HCEC 1CT (cell line): ENCODE measurements at regions not wholly inside any gene's neighbourhood (a gene's known extent, or its start where the extent isn't known, plus 50 kb on each side); places are given as distances from the start of the nearest gene placed in this dataset.

ENCODE experiments used
- DNase-seq: peaks from one replicate; pipeline ENCODE4 v3.0.0-alpha.2; 2017

DNA sequence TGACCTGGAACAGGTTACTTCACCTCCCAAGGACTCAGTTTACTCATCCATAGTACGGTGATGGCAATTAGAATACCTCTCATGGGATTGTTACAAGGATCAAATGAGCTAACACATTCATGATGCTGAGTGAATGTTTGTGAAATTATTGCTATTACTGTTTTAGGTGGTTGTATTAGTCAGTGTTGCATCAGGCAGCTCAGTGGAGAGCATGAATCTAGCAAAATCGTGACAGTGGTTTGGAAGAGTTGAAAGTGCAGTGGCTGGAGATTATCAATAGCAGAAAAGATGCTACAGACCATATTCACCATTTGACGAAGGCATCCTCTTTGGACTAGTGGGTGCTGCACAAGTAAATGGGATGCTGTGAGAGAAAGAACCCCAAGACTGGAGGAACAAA, 50.4 kb upstream of the CTNNBL1 start:
- peak; percentile 32 for DNase-seq

- DNase-seq: no peak
These were observed 51.6 kb upstream of the CTNNBL1 start for GRCh38 chr20:37642246-37642645.

DNA sequence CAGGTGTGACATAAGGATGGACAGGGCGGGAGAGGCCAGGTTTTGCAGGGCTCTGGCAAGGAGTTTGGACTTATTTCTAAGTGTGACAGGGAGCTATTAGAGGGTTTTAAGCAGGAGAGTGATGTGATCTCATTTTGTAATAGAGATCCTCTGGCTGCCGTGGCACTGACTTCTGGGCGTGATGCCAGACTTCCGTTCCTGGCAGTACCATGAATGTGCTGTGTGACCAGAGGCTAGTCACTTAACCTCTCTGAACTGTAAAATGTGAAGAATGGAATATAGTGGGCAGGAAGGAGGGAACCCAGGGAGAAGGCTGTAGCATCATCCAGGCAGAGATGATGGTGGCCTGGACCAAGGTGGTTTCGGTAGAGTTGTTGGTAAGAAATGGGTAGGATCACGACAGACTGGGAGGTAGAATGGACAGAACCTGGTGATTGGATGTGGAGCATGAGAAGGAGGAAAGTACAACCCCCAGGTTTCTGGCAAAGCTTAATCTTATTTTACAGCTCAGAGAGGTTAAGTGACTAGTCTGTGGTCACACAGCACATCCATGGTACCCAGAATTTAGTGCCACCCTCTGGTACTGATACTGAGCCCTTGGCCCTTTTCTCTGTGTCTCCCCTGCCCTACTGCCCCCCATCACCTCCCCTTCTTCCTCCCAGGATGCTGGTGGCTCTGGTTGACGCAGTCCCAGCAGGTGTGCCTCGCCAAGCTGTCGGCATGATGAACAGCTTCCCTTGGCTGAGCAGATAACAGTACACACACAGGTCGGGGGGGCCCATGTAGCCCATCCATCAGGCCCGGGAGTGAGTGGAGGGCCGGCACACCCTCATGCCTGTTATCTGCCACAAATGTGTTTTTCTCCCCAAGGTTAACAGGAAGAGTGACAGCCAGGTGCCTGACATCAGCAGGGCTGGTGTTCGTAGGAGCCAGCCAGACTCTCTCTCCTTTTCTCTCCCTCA, 52.9 kb upstream of the CTNNBL1 start:
- DNase-seq: peak; percentile 4

- DNase-seq: no peak
These were observed 55.3 kb upstream of the CTNNBL1 start for GRCh38 chr20:37638527-37638926.

- no peak for DNase-seq
These were observed 56.9 kb upstream of the CTNNBL1 start for GRCh38 chr20:37636977-37637376.

DNA sequence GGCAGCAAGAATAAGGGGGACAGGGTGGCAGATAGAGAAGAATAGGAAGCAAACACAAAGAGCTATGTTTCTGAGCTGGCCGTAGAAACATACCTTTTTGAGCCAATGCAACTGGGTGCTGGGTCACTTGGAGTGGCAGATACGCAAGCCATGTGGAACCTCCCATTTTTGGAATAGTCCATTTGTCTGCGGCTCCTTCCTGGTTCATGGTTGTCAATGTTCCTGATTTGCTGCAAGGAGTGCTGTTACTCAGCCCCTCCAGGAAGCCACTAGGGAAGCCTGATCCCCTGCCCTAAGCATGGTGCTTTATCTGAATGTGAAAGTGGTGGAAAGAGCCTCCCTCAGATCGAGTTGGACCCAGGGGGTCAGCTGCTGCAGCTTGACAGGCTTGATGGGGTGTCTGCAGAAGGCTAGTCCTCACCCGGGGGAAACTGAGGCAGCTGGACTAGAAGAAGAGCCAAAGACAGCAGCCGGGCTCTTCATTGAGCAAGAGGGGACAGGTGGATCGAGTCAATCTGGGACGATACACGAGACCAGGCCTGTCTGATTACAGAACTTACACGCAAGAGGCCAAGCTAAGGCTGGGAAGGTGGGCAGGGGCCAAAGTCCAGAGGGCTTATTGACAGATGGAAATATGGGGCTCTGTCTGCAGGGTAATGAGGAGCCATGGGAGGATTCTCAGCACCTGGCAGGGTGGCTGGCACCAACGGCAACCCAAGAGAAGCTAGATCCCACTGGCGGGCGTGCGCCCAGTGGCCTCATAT, 57.4 kb upstream of the CTNNBL1 start:
- DNase-seq: no peak

GRCh38 chr20:37630993-37631392, 62.8 kb upstream of the CTNNBL1 start:
- no peak for DNase-seq

DNA sequence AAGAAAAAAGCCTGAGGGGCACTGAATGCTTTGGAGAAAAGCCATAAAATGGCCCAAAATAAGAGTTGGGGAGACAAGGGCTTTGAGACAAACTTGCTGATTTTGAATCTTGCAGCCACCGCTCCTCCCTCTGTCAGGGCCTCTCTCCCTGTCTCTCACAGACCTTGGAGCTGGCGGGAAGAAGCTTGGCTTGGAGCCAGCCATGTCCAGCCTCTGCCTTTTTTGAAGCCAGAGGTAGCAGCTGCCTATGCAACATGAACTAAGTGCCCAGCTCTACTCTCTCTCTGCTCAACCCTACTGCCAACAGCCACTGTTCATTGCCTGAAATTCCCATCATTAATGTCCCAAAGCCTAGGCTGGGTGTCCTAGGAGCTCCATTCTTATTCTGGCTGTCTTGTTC, 63.7 kb upstream of the CTNNBL1 start:
- no peak for DNase-seq

GRCh38 chr20:37627767-37628130, 66.1 kb upstream of the CTNNBL1 start:
- no peak for DNase-seq

GRCh38 chr20:37627060-37627766, 66.6 kb upstream of the CTNNBL1 start:
- DNase-seq: peak; percentile 6

DNA sequence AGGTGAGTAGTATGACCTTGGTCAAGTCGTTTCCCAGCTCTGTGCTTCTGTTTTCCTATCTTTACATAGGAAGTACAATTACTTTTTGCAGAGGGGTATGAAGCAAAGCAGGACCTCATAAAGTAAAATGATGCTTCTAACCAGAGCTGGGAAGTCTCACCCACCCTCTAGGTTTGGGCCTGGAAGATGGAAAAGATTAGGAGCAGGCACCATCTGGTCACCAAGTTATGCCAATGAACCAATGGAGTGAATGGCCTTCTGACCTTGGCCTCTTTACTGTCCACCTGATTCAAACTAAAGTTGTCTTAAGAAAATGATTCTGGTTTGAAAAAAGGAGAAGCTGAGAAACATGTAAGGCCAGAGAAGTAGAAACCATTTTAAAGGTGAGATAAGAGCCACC, 68.9 kb upstream of the CTNNBL1 start:
- DNase-seq: no peak

- no peak for DNase-seq
These were observed 71.1 kb upstream of the CTNNBL1 start for GRCh38 chr20:37622728-37623127.

DNA sequence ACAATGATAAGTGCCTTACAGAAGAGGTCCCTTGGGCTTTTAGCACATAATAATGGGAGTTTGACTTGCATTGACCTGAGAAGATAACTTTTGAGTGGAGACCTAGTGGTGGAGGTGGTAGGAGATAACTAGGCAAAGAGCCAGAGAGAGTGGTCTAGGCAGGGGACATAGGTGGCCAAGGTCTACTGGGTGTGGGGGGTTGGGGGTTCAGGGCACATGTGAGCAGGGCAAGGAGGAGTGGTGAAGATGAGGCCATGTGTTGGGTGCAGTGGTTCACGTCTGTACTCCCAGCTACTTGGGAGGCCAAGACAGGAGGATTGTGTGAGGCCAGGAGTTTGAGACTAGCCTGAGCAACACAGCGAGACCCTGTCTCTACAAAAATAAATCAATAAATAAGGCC, 74.3 kb upstream of the CTNNBL1 start:
- DNase-seq: no peak

DNA sequence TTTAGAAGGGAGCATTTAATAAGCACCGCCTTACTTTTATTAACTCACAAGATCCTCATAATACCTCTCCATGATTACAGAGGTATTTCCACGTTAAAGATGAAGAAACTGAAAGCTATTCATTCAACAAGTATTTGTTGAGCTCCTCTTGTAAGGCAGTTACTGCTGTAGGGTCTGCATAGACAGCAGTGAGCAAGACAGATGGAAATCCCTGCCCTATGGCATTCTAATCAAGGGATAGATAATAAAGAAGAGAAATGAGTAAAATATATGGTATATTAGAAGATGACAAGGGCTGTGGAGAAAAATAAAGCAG, 77.8 kb upstream of the CTNNBL1 start:
- no peak for DNase-seq

- peak; percentile 29 for DNase-seq
These were observed 78.3 kb upstream of the CTNNBL1 start for GRCh38 chr20:37615340-37616109.

- no peak for DNase-seq
These were observed 82.0 kb upstream of the CTNNBL1 start for GRCh38 chr20:37611852-37612251.

- DNase-seq: no peak
These were observed 82.5 kb upstream of the CTNNBL1 start for GRCh38 chr20:37611346-37611745.

GRCh38 chr20:37610203-37610798, 82.6 kb upstream of the BLCAP start:
- DNase-seq: no peak

DNA sequence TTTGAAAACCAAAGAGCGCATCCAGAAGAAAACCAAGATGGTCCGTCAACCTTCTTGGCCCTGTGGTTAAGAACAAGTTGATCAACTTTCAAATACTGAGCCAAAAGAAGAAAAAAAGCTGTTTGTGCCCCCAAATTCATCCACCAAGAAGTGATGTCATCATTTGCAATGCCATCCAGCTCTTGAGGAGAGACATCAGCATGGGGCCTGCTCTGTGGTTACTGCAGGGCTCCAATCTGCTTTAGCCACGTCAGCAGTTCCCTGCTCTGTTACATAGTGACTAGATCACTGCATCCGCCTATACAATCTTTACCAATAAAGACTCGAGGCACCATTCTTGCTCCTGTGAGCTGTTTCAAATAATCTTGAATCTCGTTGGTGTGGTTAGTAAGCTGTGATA, 75.0 kb upstream of the BLCAP start:
- DNase-seq: no peak

DNA sequence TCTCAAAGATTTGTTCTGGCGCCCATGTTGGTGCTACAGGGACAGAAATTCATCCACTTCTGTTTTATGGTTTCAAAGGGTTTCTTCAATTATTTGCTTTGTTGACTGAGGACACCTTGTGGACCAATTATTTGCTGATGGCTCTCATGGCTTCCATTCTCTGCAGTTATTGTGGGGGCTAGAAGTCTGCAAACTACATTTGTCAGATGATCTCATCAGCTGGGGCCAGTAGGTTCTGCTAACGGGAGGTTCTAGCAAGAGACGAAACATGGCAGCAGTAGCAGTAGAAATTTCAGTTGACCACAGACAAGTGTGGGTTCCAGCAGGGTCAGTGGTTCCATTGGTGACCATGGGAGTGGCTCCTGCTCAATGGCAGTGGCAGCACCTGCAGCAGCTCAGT, 72.8 kb upstream of the BLCAP start:
- no peak for DNase-seq

DNA sequence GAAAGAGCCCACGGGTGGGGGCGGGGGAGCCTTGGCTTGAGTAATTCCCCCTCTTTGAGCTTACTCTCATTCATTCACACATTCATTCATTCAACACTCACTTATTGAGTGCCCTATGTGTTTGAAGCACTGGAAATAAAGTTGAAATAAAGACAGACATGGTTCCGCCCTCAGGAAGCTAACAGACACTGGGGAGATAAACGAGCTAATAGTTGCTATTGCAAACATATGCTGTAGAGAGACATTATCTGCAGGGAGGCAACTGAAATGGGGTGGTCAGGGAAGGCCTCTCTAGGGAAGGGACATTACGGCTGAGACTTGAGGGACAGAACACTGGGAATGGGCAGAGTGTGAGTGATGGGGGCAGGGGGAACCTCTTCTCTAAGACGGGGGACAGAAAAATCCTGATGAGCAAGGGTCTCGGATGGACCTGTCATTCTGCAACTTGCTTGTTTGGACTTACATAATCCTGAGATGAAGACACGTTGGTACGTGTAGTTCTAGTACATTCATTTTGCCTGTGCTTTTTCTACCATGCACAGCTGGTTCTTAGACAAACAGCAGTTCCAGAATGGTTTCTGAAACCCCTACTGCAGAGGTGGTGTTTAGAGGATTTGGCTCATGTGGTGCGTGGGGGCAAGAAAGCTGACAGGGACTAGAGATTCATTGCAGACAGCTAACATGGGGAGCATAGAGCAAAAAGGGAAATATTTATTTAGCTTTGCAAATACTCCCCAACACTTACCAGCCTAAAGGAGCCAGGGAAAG, 71.1 kb upstream of the BLCAP start:
- no peak for DNase-seq

DNA sequence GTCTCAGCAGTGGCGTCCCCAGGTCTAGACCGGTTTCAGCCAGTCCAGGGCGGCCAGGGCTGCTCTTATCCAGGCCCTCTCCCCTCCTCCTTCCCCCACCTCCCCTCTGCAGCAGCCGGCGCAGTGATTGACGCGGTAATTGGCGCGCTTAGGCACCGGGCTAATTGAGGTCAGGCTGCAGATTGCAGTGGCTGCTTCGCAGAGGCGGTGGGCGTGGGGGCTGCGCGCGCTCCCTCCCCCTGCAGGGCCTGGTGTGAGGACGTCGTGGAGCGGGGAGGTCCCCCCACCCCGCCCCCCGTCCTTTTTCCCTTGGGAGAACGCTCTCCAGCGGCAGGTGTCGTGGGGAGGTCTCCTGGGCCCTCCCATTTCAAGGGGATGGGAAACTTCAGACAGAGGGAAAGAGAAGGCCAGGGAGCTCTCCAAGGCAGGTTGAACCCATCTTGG, 70.4 kb upstream of the BLCAP start:
- no peak for DNase-seq
